ENCODE measurements at regions not wholly inside any gene's neighbourhood (a gene's known extent, or its start where the extent isn't known, plus 50 kb on each side); places are given as distances from the start of the nearest gene placed in this dataset.
"Not testable (repeated sequence)": the region's sequence is repeated elsewhere in the genome, so short reads cannot be mapped to it uniquely, and the experiment has no call there.

- DNase-seq: not testable (repeated sequence)
These were observed 82.0 kb upstream of the ADRB2 start for GRCh38 chr5:148744380-148744779.

GRCh38 chr5:148746826-148747535 lies 79.4 kb upstream of the ADRB2 start:
- no peak for DNase-seq

- no peak for DNase-seq
These were observed 78.9 kb upstream of the ADRB2 start for GRCh38 chr5:148747536-148747906.

GRCh38 chr5:148748702-148749392 lies 77.6 kb upstream of the ADRB2 start:
- DNase-seq: no peak

GRCh38 chr5:148750614-148751013 lies 75.8 kb upstream of the ADRB2 start:
- DNase-seq: no peak

GRCh38 chr5:148751025-148751424 lies 75.4 kb upstream of the ADRB2 start:
- DNase-seq: no peak

- DNase-seq: not testable (repeated sequence)
These were observed 74.0 kb upstream of the ADRB2 start for GRCh38 chr5:148752375-148752774.

- no peak for DNase-seq
These were observed 67.3 kb upstream of the ADRB2 start for GRCh38 chr5:148759101-148759500.

DNA sequence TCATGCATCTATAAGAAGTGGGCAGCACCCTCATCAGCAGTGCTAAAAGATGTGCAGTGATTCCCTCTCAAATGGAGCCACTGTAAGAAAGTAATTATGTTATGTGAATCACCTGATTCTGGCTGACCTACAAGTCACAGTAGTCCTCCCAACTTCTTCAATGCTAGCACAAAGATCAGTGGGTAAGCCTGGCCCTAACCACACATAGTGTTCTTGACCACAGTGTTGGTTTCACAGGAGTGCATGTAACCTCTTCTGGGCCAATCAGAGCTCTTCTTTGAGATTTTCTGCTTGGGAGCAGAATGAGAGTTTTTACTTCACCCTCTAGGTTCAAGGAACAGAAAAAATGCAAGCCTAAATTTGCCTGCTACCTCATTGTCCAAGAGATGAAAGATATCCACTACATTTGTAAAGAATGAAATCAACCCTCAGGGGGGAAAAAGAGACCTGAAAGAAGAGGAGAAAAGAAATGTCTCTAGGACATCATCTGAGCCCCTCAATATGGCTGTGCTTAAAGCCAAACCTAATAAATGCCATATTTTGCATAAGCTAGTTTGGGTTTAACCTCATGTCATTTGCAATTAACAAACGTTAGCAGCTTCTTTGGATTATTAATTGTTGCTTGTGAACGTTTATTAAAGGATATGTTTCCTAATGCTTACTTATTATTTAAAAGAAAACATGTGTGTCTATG lies 65.3 kb upstream of the ADRB2 start:
- no peak for DNase-seq

- DNase-seq: no peak
These were observed 62.4 kb upstream of the ADRB2 start for GRCh38 chr5:148763996-148764395.

DNA sequence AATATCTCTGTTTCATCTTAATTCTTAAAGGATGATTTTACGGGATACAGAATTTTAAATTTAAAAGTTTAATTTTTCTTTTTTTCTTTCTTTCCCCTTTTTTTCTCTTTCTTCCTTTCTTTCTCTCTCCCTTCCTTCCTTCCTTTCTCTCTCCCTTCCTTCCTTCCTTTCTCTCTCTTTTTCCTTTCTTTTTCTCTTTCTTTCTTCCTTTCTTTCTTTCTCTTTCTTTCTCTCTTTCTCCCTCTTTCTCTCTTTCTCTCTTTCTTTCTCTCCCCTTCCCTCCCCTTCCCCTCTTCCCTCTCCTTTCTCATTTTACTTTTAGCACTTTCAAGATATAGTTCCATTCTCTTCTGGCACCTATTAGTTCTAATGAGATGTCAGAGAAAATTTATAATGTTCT lies 61.4 kb upstream of the ADRB2 start:
- DNase-seq: no peak

- DNase-seq: no peak
These were observed 57.5 kb upstream of the ADRB2 start for GRCh38 chr5:148768806-148769415.

DNA sequence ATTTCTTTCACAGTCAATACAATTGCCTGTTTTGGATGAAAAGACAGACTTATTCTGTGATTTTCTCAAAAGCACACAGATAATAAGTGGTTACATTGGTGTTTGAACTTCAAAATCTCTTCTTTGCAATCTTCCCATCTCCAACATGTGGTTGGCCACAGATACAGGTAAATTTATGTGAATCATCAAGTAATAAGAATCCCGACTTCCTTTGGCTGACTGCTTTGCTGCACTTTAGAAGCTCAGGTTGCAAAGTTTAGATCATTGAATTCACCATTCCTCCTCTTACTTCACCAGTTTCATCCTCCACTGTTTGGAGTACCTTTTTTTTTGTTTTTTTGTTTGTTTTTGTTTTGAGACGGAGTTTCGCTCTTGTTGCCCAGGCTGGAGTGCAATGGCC lies 56.5 kb upstream of the ADRB2 start:
- no peak for DNase-seq

GRCh38 chr5:148774313-148774712 lies 52.1 kb upstream of the ADRB2 start:
- no peak for DNase-seq

GRCh38 chr5:148776261-148776660 lies 50.1 kb upstream of the ADRB2 start:
- no peak for DNase-seq
